Sigmoid colon (tissue), 4 donors: ENCODE measurements at regions not wholly inside any gene's neighbourhood (a gene's known extent, or its start where the extent isn't known, plus 50 kb on each side); places are given as distances from the start of the nearest gene placed in this dataset.

ENCODE experiments used
- POLR2A ChIP-seq, 2 donors: fragments of 450-650 bp; IDR thresholded peaks; one replicate each; pipeline ENCODE4 v1.6.1; 2016; ENCODE audit warnings: antibody characterized with exemption in 2 of 2, mild to moderate bottlenecking in 2 of 2, moderate library complexity in 2 of 2
- POLR2AphosphoS5 ChIP-seq, 4 donors: sonication (generic); formaldehyde crosslinking; IDR thresholded peaks; one replicate each; pipeline ENCODE4 v1.6.1; 2017; ENCODE audit warnings: antibody characterized with exemption in 4 of 4
- TF ChIP-seq, protein P1 (sequence below), 4 experiments: fragments of 450-650 bp in 3 of 4; fragments of 200-600 bp in 1 of 4; IDR thresholded peaks; one replicate each; pipeline ENCODE4 v1.5.1; 2016 to 2019; ENCODE audit warnings: antibody characterized with exemption in 4 of 4, mild to moderate bottlenecking in 3 of 4, moderate library complexity in 2 of 4

DNA sequence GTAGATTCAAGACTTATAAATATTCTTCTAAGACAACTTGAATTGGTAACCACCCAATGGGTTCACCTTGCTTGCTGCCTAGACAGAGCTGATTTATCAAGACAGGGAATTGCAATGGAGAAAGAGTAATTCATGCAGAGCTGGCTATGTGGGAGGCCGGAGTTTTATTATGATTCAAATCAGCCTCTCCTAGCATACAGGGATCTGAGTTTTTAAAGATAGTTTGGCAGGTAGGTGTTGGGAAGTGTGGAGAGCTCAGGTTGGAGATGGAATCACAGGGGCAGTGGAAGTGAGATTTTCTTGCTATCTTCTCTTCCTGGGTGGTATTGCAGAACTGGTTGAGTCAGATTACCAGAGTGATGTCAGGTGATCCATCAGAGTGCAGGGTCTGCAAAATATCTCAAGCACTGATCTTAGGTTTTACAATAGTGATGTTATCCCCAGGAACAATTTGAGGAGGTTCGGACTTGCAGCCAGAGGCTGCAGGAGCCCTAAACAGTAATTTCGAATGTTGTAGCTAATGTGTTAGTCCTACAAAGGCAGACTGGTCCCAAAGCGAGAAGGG lies 1448.6 kb upstream of the RAG2 start:
- TF ChIP-seq, protein P1, sequence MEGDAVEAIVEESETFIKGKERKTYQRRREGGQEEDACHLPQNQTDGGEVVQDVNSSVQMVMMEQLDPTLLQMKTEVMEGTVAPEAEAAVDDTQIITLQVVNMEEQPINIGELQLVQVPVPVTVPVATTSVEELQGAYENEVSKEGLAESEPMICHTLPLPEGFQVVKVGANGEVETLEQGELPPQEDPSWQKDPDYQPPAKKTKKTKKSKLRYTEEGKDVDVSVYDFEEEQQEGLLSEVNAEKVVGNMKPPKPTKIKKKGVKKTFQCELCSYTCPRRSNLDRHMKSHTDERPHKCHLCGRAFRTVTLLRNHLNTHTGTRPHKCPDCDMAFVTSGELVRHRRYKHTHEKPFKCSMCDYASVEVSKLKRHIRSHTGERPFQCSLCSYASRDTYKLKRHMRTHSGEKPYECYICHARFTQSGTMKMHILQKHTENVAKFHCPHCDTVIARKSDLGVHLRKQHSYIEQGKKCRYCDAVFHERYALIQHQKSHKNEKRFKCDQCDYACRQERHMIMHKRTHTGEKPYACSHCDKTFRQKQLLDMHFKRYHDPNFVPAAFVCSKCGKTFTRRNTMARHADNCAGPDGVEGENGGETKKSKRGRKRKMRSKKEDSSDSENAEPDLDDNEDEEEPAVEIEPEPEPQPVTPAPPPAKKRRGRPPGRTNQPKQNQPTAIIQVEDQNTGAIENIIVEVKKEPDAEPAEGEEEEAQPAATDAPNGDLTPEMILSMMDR (IDR thresholded peaks at IDR 0.05) = no peak
- no peak for TF ChIP-seq POLR2AphosphoS5 (IDR thresholded peaks at IDR 0.05)
- TF ChIP-seq POLR2A (IDR thresholded peaks at IDR 0.05) = no peak
